ENCODE measurements at regions not wholly inside any gene's neighbourhood (a gene's known extent, or its start where the extent isn't known, plus 50 kb on each side); places are given as distances from the start of the nearest gene placed in this dataset.

DNA sequence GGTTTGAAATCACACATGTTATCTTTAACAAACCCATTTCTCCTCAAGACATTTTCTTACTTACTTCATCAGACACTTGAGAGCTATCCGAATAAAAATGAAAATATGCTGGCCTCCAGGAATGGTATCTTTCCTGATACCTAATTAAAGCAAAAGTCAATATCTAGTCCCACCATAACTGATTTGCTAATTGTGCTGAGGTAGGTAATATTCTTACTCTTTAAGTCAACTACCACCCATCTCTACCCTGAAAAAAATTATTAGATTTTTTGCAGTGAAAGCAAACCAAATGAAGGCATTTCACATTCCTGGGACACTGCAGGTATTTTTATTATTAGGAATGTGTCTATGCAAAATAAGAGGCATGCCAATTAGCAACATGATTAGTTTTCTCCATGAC is 175.8 kb downstream of the QDPR start:
- no peak for DNase-seq

DNA sequence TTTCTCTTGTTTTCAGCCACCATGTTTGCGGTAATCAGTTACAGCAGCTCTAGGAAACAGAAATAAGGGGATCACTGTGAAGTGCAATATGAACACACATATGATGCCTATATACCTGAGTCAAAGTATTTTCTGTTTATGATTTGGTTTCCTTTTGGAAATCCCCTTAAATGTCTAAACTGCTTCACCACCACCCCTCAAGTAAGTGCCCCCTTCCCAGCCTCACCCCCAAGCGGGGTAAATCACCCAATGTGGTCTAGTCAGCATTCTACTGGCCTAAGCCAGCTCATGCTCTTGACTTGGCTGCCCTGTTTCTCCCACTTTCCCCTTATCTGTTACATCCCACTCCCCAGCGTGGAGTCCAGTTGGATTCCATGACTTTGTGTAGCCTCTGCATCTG is 176.5 kb downstream of the QDPR start:
- no peak for DNase-seq

DNA sequence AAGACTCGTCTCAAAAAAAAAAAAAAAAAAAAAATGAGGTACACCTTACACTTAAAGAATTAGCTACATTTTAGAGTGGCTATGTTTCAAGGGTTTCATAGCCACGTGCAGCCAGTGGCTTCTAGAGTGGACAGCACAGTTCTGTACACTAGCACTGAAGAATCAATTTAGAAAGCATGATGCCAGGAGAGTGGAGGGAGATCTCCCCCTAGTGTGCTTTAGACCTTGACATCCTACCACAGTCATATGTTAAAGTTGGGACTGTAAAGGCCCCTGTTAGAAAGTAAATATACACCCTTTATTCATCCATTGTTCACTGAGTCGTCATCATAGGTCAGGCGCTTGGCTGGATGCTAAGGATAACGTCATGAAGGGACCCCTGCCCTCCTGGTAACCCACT is 179.4 kb downstream of the QDPR start:
- DNase-seq = no peak

DNA sequence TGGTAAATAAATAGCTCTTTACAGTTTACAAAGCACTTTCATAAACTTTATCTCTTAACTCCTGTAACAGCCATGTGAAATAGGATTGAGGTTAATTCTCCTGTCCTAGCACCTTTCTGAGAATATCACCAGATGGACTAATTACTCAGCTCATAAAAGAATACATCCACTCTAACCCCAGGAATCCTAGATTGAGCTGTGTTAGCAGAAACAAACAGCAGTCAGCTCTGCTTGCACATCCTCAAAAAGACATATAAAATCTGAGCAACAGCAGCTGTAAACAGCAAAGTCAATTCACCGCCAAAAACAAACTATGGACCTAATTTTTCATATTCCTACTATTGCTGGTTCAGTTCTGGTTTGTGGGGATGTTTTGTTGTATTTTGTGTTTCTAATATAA is 182.8 kb downstream of the QDPR start:
- DNase-seq = no peak

DNA sequence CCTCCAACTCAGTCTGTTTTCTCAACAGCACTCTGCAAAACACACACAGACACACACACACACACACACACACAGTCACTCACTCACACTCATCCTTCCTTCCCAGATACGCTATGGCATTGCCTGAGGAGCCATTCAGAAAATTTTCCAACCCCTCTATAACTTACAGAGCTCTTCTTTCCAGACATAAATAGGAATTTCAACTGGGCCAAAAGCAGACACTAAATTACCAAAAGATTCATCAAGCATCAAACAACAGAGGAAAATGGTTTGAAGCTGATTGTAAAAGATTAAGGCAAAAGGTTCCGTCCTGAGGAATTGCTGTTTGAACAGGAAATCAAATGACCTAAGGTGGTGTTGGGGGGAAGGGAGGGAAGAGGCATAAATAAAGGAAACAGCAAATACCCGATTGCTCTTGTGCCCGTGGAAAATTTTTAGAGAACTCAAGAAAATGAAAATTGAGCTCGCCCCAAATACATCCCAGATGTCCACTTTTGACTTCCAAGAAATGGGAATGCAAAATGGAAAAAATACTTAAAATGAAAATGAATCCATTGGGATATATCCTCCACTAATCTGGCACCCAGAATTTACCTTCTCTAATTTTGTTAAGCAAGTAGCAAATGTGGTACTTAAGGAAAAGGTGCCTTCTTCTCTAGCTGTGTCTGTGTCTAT is 183.6 kb downstream of the QDPR start:
- DNase-seq = no peak

DNA sequence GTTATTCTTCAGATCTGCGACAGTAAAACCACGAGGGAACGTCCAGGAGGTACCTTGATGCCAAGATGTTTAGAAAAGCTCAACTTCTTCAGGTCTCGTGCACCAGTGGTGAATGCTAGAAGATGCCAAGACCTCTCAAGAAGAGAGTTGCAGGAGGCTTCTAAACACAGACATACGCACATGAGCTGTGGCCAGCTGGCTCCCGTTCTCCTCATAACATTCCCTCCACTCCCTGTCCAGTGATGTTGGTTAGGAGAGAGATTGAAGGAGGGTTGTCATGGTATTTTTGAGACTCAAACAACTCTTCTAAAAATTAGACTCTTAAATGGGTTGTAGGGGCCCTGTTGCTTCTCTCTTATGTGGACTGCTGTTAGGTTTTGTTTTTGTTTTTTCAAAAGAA is 184.3 kb downstream of the QDPR start:
- DNase-seq = no peak

DNA sequence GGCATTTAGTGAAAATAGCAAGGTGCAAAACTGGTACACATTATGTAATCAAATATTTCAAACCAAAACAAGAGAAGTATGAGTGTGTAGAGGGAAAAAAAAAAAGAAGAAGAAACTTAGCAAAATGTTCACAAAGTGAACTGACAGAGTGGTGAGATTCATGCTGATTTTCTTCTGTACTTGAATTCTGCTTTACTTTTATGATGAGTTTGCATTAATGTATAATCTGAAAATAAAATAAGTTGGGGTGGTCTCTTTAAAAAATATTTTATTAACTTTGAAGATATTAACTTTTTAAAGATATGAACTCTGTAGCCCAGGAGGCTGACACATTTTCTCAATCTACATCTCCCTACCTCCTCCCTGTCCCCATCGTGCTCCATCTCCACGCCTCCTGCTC is 185.1 kb downstream of the QDPR start:
- no peak for DNase-seq

DNA sequence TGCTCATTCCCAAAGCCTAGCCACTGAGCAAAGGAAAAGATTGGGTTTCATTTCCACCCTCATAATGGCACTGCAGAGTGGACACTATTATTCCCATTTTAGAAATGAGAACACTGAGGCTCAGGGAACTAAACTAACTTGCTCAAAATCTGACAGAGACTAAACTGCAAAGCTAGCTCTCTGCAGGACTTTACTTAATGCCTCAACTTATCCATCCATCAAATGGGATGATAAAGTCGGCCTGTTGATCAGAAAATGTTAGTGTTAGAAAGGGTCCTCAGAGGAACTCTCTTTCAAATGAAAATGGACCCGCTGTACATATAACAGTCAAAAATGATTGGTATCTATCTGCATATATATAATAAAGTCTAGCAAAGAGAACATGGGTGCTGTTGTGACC is 186.8 kb downstream of the QDPR start:
- DNase-seq = no peak

DNA sequence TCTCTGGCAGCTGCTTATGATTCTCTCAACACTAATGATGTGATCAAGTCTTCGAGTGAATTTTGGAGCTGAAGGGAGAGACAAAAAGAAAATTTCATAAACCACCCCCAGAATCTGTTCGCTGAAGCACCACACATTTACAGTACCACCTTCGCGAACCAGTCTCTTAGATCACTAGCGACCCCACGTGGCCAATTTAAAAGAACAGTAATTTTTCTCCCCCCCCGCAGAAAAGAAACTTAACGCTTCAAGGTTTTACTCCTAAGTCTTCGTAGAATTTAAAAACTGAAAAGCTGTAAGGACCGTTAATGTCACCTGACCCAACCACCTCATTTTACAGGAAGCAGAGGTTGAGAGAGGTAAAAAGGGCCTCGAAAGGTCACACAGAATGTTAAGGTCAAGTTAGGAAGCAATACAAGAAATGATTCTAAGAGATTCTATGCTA is 187.5 kb downstream of the QDPR start:
- DNase-seq = peak; percentile 70

DNA sequence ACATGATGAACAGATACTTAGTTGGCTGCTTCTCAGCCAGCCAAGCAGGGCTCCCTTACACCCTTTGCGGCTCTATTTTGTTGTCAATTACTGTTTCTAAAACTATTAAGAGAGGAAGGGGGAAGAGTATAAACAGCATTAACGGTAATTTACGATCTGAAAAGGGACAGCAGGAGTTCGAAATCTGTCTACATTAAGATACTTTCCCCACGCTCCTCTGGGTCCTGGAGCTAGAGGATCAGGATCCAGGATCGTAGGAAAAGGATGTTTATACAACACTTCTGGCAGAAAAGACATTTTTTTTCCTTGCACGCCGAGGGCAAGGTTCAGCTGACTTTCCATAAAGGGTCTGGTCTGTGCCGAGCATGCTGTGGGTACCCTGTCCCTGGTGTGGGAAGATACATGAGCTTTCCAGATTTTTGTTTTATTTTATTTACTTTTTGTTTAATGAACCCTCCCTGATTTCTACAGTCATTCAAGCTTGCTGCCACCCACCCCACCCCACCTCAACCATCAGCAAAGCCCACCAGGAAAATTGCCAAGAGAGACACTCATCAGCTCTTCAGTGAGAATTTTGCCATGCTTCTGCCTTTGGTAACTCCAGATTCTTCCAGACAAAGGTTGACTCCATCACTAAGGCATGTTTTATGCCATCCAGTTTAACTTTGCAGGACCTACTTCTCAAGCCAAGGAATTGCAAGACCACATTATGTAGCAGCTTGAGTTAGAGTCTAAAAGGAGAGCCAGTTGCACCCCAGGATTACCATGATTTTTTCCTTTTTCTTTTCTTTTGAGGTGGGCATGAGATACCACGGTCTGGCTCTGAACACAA is 188.1 kb downstream of the QDPR start:
- DNase-seq = no peak

DNA sequence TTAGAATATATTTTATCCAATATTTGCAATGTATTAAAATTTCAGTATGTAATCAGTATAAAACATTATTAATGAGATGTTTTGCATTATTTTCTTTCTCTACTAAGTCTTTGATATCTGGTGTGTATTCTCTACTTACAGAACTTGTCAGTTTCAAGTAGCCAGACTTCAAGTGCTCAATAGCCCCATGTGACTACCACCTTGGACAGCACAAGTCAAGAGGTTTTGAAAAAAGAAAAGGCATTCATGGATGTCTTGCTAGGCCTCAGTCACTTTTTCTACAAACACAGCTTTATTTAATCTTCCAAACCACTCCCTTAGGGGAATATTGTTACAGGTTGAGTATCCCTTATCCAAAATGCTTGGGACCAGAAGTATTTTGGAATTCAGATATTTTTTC is 189.4 kb downstream of the QDPR start:
- DNase-seq = no peak

DNA sequence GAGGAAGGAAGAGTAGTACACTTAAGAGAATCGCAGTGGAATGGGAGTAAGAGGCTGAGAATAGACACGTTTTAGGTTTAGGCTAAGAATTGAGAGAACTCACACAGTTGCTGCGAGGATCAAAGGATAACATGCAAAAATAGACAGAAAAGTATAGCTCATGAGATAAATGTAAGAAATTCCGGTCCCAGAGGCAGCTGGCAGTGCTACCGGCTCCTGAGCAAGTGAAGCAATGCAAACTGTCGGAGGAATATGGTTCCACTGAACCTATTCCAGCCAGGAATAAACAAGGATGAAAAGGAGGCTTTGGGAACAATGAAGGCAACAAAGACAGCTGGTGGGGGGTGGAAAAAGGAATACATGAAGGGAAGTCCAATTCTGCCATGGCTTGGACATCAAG is 191.8 kb downstream of the QDPR start:
- DNase-seq = no peak

DNA sequence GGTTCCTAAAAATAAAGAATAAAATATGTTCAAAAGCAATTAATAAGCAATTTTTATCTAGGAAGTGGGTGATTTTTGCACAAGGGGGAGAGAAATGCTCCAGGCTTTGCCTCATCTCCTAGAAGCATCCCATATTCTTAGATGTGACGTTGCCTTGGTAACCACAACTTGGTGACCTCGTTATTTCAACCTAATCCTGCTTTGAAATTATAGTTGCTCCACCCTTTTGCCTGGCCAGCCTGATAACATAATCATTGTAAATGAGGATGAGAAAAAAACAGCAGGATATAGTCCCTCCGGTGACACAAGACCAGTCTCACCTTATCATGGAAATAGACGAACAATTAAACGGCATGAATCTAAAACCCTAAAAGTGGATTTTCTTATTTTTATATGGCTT is 194.4 kb downstream of the QDPR start:
- no peak for DNase-seq

DNA sequence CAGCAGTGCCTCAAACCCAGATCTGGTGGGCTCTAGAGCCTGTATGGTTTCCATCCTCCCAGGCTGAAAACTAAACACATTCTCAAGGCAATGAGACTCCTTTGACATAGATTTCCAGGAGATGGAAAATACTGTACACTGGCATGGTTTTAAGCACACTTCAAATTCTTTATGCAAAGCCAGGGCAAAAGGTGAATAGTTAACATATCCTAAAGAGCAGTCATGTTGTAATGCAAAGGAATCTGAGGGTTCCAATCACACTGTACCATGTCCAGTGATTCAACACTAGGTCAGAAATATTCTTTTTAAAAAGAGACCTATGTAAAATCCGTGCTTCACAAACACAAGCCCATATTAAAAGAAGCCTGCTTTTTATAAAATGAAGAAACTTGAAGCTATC is 195.3 kb downstream of the QDPR start:
- DNase-seq = no peak

DNA sequence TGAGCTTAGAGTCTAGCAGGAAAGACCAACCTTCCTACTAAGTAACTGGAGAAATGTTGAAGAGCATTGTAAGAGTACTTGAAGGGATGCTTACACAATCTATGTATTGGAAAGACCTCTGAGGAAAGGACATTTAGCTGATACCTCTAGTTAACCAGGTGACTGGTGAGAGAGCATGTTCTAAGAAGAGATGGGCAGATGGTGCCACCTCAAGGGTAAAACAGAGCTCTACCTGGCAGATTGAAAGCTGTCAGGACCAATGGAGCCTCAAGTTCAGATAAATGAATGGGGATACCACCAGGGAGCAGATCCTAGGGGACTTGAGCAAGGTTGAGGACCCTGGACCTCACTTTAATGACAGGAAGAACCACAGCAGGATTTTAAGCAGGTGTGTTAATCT is 196.4 kb downstream of the QDPR start:
- no peak for DNase-seq

DNA sequence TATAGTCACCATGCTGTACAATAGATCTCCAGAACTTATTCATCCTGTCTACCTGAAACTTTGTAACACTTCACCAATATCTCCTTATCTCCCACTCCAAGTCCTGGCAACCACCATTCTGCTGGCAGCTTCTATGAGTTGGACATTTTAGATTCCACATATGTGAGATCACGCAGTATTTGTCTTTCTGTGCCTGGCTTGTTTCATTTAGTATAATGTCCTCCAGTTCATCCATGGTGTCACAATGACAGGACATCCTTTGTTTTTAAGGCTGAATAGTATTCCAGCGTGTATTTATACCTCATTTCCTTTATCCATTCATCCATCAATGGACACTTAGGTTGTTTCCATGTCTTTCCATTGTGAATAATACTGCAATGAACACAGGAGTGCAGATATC is 198.7 kb downstream of the QDPR start:
- DNase-seq = no peak

DNA sequence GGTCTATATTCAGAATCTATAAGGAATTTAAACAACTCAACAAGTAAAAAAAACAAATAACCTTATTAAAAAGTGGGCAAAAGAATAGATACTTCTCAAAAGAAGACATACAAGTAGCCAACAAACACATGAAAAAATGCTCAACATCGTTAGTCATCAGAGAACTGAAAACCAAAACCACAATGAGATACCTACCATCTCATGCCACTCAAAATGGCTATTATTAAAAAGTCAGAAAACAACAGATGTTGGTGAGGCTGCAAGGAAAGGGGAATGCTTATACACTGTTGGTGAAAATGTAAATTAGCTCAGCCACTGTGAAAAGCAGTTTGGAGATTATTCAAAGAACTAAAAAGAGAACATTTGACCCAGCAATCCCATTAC is 201.6 kb downstream of the QDPR start:
- no peak for DNase-seq

DNA sequence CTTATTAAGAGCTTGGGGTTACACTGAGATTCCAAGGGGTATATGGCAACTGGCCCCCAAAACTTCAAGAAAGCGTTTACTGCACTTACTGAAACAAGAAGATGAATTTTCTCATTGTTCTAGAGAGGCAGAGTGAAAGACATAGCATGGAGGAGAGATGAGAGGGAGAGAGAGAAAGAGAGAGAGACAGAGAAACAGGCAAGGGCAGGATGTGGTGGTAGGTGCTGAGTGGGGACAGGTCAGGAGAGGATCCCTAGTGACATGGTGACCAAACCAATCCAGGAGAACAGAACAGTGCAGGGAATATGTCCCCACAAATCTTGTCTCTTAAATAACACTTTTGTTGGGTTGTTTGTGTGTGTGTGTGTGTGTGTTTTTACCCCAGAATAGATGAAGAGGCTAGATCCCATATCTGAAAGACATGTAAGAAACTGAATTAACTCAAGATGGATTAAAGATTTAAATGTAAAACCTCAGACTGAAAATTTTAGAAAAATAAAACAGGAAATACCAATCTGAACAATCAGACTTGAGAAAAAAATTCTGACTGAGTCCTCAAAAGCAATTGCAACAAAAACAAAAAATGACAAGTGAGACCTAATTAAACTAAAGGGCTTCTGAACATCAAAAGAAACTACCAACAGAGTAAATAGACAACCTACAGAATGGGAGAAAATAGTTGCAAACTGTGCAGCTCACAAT is 202.2 kb downstream of the QDPR start:
- DNase-seq = no peak

DNA sequence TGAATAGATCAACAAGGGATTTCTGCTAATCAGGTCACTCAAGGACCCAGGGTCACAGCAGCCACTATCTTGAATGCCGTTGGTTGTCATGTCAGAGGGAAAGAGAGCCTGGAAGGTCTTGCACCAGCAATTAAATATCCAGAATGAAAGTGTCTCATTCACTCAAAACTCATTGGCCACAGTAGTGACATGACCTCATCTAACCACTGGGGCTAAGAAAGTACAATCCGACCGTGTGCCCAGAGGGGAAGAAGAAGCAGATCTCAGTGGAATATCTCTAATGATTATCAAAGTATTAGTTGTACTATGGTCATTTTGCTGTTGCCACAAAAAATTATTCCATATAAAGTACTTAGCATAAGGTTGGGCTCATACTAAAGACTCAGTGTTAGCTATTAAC is 210.0 kb downstream of the QDPR start:
- no peak for DNase-seq

DNA sequence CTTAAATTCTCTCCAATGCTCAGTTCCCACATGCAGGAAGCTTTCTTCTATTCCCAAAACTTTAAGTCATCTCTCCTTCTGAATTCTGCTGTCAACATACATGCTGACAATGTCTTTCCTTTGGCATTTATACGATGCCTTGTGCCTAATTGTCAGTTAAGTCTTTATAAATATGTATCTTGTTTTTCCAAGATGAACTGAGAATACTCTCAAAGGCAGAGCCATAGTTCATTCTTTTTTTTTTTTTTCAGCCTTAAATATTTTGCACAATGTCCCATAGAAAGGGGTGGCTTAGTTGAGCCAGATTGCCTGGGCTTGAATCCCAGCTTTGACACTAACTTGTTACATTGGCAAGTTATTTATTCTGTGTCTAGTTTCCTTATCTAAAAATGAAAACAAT is 210.6 kb downstream of the QDPR start:
- DNase-seq = no peak

DNA sequence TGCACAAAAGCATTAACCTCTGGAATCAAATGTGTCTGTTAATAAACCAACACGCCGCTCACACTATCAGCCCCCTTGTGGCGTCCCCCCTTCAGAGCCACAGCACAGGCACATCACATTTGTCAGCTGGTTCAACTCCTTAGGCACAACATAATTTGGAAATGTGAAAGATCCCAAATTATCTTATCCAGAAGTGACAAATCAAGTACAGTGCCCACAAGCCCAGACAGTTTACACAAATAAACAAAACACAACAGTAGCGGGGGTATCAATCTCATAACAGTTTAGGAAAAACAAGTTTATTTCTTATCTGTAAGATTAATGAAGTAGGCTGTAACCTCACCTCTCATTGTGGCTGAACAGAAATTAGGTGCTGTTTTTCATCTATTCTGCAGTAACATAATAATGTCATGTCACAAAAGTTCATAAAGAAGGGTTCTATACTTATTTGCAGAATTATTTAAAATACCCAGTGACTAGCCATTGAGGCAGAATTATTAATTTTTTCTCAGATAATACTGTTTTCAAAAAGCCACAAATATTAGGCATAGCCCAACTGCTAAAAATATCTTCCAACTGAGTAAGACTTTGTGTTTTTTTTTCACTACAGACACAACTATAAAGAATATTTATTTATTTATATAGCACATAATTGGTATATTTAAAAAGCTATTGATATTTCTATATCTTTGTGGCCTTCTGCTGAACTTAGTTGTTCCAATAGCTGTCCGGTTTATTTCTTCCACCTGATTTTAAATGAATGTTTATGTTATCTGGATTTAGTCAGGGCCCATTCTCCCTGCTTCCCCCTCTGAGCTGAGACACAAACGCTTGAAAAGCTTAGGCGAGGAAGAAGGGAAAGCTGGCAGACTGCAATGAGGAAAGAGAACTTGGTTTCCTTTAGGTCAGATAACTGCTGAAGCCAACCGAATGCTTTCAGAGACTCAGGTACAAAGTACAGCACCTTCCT is 214.7 kb downstream of the QDPR start:
- DNase-seq = no peak

DNA sequence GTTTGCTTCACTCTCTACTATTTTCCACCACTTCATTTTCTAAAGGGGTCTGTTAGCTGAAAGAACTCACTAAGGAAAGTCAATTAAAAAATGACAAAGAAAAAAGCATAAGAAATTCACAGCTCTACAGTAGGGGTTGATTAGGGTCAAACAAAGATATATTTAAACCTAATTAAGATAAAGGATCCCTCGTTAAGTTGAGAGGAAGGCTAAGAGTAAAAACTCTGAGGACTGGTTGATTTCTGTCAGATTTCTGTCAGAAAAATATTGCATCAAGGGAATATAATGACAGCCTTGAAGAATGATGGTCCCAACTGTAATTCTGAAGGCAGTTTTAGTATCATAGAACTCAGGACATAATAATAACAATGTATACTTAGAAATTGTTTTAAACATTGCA is 218.0 kb downstream of the QDPR start:
- DNase-seq = no peak

DNA sequence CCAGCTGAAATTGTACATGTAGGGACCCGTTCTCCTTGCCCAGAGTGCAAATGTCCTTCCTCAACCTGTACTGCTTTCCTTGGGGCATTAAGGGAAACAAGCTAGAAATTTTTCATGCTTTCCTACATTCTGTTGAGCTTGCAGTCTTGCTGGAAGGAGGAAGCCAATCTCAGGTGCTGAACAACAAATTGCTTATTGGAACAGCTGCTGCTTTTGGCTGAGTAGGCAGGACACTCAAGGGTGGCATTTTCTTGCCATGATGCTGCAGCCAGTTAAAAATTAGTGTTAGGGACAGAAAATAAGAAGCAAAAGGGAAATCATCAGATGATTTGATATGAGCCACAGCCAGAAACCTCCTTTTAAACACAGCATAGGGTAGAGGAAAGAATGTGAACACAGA is 223.7 kb downstream of the QDPR start:
- no peak for DNase-seq

Measured in activated CD8-positive, alpha-beta memory T cell treated with anti-CD3 and anti-CD28 coated beads for 24 hours (primary cell).